ENCODE measurements at regions not wholly inside any gene's neighbourhood (a gene's known extent, or its start where the extent isn't known, plus 50 kb on each side); places are given as distances from the start of the nearest gene placed in this dataset.

DNA sequence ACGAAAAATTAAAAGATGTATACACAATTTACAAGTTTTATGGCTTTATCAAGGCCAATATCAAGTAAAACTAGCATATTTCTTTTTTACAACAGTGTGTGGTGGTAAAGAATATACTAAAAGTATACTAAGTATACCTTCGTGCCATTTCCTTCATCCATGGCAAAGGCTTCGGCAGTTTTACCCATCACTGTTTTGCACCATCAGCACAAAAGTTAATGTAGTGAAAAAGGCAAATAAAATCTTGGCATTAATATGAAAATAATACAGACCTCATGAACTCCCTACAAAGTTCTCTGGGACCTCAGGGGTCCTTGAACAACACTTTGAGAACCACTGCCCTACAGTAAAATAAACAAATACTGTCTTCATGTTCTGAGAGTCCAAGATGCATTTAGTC lies 312.3 kb upstream of the NREP start:
- Histone ChIP-seq H3K27ac (no peak overlapping the region), H3K4me3 (no peak overlapping the region), H3K36me3 (no peaks in the 10 kb centered on the region), H3K27me3 (replicated peaks; ENCODE audit: insufficient read depth) (no peaks in the 10 kb centered on the region), H3K9me3 (no peaks in the 10 kb centered on the region), H3K4me1 (ENCODE audit: control insufficient read depth in 1 of 2, low read depth in 2 of 2) (no peaks in the 10 kb centered on the region)
- no peak for ATAC-seq (ENCODE audit: insufficient number of reproducible peaks, low FRiP score, low read depth)
- TF ChIP-seq, protein P1, sequence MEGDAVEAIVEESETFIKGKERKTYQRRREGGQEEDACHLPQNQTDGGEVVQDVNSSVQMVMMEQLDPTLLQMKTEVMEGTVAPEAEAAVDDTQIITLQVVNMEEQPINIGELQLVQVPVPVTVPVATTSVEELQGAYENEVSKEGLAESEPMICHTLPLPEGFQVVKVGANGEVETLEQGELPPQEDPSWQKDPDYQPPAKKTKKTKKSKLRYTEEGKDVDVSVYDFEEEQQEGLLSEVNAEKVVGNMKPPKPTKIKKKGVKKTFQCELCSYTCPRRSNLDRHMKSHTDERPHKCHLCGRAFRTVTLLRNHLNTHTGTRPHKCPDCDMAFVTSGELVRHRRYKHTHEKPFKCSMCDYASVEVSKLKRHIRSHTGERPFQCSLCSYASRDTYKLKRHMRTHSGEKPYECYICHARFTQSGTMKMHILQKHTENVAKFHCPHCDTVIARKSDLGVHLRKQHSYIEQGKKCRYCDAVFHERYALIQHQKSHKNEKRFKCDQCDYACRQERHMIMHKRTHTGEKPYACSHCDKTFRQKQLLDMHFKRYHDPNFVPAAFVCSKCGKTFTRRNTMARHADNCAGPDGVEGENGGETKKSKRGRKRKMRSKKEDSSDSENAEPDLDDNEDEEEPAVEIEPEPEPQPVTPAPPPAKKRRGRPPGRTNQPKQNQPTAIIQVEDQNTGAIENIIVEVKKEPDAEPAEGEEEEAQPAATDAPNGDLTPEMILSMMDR (IDR thresholded peaks at IDR 0.05): no peak
- DNase-seq (ENCODE audit: low spot score): no peak

DNA sequence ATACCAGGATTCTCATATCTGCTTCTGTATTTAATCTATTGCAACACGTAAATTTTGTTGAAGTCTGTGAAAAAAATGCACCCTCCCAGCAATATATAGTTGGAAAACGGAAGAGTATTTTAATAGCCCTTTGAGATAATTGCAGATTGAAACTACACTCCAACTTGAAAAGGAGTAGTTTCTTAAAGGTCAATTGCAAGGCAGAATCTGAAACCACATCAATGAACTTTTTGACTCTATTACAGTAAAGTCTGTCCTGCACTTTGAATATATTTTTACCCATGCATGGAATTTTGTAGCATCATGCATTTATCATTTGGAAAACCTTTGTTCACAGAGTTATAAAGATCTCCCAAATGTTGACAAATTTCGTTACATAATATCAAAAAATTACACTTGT lies 311.6 kb upstream of the NREP start:
- ATAC-seq (ENCODE audit: insufficient number of reproducible peaks, low FRiP score, low read depth) (no peak), DNase-seq (ENCODE audit: low spot score) (no peak)
- no peaks in the 10 kb centered on the region for H3K27me3 ChIP-seq (replicated peaks; ENCODE audit: insufficient read depth)
- no peak overlapping the region for H3K27ac ChIP-seq
- H3K36me3 ChIP-seq: no peaks in the 10 kb centered on the region
- no peak overlapping the region for H3K4me3 ChIP-seq
- TF ChIP-seq, protein P1 (IDR thresholded peaks at IDR 0.05): no peak
- H3K4me1 ChIP-seq (ENCODE audit: control insufficient read depth in 1 of 2, low read depth in 2 of 2): no peaks in the 10 kb centered on the region
- no peaks in the 10 kb centered on the region for H3K9me3 ChIP-seq

DNA sequence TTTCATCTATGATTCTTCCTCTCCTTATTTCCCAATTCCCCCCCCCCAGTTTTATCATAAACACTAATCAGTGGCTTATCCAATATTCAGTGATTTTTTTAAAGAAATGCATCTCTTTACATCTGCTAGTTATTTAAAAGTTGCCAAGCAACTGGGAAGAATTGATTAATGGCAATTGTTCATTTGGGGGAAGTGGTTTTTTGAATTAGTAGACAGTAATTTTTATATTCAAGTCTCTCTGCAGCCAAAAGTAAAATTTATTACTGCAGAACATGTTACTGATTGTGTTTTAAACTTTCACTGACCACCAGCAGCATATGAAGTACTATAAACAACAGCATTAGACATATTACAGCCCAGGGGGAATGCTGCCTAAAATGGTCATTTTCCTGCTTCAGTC lies 308.8 kb upstream of the NREP start:
- no peaks in the 10 kb centered on the region for H3K36me3 ChIP-seq
- DNase-seq (ENCODE audit: low spot score): no peak
- TF ChIP-seq, protein P1 (IDR thresholded peaks at IDR 0.05): no peak
- no peak for ATAC-seq (ENCODE audit: insufficient number of reproducible peaks, low FRiP score, low read depth)
- H3K9me3 ChIP-seq: no peaks in the 10 kb centered on the region
- no peak overlapping the region for H3K4me3 ChIP-seq
- H3K27me3 ChIP-seq (replicated peaks; ENCODE audit: insufficient read depth): no peaks in the 10 kb centered on the region
- H3K4me1 ChIP-seq (ENCODE audit: control insufficient read depth in 1 of 2, low read depth in 2 of 2): no peaks in the 10 kb centered on the region
- no peak overlapping the region for H3K27ac ChIP-seq

DNA sequence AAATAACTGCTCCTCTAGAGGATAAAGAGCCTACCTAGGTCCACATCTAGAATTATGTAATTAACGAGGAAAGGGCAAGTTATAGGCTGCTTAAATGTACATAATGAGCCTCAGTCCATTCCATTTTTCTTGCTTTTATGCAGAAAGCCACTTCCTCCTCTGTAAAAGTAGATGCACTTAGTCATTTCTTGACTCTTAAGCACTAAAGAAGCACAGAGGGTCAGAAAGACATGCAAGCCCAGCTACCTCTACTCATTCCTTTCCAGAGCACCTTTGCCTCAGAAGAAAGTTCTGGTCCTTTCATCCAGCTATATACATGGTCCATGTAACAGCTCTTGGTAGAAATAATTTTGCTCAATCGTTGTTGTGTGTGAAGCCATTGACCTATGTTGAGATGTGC lies 308.0 kb upstream of the NREP start:
- Histone ChIP-seq H3K4me3 (no peak overlapping the region), H3K4me1 (ENCODE audit: control insufficient read depth in 1 of 2, low read depth in 2 of 2) (no peaks in the 10 kb centered on the region), H3K27me3 (replicated peaks; ENCODE audit: insufficient read depth) (no peaks in the 10 kb centered on the region), H3K27ac (no peak overlapping the region), H3K36me3 (no peaks in the 10 kb centered on the region), H3K9me3 (no peaks in the 10 kb centered on the region)
- no peak for ATAC-seq (ENCODE audit: insufficient number of reproducible peaks, low FRiP score, low read depth)
- TF ChIP-seq, protein P1 (IDR thresholded peaks at IDR 0.05): no peak
- DNase-seq (ENCODE audit: low spot score): no peak

DNA sequence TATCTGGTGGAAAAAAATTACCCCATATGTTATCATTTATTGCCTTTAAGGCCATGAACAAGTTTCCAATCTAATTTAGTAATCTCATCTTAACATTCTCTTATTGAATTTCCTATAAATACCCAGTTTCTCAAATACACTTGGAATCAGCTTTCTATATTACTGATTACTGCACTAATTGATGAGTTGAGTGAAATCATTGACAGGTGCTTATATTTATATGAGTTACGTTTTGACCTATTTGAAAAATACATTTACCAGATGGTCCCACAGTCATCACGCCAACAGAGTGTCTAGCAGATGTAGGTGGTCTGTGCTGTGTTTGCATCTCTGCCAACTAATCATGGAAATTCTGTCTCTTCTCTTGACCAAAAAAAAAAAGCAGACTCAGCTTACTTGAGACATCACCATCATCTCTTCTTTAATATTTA lies 307.3 kb upstream of the NREP start:
- ATAC-seq (ENCODE audit: insufficient number of reproducible peaks, low FRiP score, low read depth): no peak
- H3K9me3 ChIP-seq: no peaks in the 10 kb centered on the region
- TF ChIP-seq, protein P1 (IDR thresholded peaks at IDR 0.05): no peak

More for the DNA sequence above, 307.3 kb upstream of the NREP start:
- Histone ChIP-seq H3K36me3 (no peaks in the 10 kb centered on the region), H3K4me3 (no peak overlapping the region), H3K4me1 (ENCODE audit: control insufficient read depth in 1 of 2, low read depth in 2 of 2) (no peaks in the 10 kb centered on the region), H3K27me3 (replicated peaks; ENCODE audit: insufficient read depth) (no peaks in the 10 kb centered on the region), H3K27ac (no peak overlapping the region)
- no peak for DNase-seq (ENCODE audit: low spot score)

Measured in thoracic aorta (tissue), 2 donors.